OCI-LY1 (cell line): ENCODE measurements at regions not wholly inside any gene's neighbourhood (a gene's known extent, or its start where the extent isn't known, plus 50 kb on each side); places are given as distances from the start of the nearest gene placed in this dataset.

Experiments used
- EZH2 ChIP-seq: fragments of 200-600 bp; sonication (generic), shearing (Covaris generic); IDR thresholded peaks from 2 replicates; pipeline ENCODE4 v1.8.0; 2017; ENCODE audit warnings: borderline replicate concordance, mixed run types, mild to moderate bottlenecking, antibody characterized with exemption, low read length, moderate library complexity, mixed read lengths
- TF ChIP-seq, protein P1 (sequence below): fragments of 200-600 bp; sonication (generic), shearing (Covaris generic); IDR thresholded peaks from 2 replicates; pipeline ENCODE4 v1.5.1; 2017; ENCODE audit warnings: mild to moderate bottlenecking, antibody characterized with exemption, low read length, moderate library complexity, mixed read lengths

DNA sequence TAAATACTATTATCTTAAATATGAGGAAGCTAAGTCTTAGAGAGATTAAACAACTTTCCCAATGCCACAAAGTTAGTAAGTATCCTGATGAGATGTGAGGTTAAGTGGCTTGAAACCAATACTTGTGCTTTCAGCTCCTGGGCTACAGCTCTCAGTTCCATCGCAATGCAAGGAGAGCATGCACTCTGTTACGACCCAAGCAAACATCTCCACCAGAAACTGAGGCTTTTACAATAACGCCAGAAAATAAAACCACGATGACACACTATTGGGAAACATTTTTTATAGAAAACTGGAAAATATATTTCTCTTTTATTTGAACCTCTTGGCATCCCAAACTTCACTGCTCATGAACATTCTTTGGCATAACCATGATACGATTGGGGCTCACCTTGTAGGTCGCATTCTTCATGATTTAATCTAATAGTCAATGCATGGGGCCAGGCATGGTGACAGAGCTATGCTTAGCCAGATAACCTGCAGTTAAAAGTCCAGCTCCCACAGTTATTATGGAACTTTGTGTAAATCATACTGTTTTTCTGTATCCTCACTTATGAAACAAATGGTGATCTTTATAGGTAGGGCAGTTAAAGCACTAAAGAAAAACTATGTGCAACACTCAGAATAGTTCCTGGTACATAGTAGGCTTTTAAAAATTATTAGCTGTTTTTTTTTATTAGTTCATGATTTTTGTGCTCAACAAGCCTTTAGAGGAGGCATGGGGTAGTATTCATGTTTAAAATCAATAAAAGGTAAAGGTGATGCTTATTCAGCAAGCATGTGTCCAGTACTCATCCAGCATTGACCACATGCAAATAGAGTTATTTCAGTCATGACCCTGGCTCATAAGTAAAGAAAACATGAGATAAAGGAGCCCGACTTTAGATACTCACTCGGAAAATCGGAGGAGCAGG is 238.3 kb upstream of the TRIB2 start:
- TF ChIP-seq, protein P1, sequence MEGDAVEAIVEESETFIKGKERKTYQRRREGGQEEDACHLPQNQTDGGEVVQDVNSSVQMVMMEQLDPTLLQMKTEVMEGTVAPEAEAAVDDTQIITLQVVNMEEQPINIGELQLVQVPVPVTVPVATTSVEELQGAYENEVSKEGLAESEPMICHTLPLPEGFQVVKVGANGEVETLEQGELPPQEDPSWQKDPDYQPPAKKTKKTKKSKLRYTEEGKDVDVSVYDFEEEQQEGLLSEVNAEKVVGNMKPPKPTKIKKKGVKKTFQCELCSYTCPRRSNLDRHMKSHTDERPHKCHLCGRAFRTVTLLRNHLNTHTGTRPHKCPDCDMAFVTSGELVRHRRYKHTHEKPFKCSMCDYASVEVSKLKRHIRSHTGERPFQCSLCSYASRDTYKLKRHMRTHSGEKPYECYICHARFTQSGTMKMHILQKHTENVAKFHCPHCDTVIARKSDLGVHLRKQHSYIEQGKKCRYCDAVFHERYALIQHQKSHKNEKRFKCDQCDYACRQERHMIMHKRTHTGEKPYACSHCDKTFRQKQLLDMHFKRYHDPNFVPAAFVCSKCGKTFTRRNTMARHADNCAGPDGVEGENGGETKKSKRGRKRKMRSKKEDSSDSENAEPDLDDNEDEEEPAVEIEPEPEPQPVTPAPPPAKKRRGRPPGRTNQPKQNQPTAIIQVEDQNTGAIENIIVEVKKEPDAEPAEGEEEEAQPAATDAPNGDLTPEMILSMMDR = no peak
- no peak for TF ChIP-seq EZH2
